ENCODE measurements at regions not wholly inside any gene's neighbourhood (a gene's known extent, or its start where the extent isn't known, plus 50 kb on each side); places are given as distances from the start of the nearest gene placed in this dataset.
"Not testable (repeated sequence)": the region's sequence is repeated elsewhere in the genome, so short reads cannot be mapped to it uniquely, and the experiment has no call there.

DNA sequence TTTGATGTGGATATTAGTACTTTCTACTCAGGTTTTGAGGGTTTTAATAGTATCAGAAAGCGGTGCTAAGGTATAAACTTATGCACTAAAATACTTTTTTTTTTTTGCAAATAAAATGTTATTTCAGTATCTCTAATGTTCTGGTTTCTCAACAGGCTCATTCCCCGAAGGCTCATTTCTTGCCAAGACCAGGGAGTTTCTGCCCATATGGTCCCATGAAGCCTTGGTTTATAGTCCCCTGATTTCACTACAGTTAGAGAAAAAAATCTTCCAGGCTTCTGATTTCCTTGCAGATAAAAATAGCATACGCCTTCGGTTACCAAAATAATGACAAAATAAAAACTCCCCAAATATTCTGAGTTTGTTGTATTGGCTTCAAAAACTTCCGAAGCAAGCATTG is 814.2 kb upstream of the PABPC4L start:
- no peak for TF ChIP-seq JUND (IDR thresholded peaks at IDR 0.05; ENCODE audit: low read depth)
- no peak for DNase-seq (ENCODE audit: low read depth in 1 of 2, low spot score in 1 of 2)
- in situ Hi-C loops (cut with HindIII; ENCODE audit: low pct_unique_long_range_greater_than_20kb, low sequenced_read_pairs) = no loop called here

DNA sequence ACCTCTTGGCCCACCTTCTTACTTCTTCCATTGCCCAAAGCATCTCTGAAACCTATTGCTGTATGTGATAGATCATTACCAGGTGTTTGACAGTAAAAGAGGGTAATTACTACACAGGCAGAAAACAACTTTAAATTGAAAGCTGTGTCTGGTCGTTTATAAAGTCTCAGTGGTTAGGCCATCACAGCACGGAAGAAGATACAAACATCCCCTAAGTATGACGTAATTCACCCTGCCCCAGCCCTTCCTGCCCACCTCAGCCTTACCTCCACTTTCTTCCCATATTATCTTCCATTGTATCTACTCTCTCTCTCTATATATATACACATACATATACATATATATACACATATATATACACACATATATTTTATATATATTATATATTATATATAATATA is 805.8 kb upstream of the PABPC4L start:
- DNase-seq (ENCODE audit: low read depth in 1 of 2, low spot score in 1 of 2) = no peak
- no peak for TF ChIP-seq JUND (IDR thresholded peaks at IDR 0.05; ENCODE audit: low read depth)
- in situ Hi-C loops (cut with HindIII; ENCODE audit: low pct_unique_long_range_greater_than_20kb, low sequenced_read_pairs) = no loop called here

DNA sequence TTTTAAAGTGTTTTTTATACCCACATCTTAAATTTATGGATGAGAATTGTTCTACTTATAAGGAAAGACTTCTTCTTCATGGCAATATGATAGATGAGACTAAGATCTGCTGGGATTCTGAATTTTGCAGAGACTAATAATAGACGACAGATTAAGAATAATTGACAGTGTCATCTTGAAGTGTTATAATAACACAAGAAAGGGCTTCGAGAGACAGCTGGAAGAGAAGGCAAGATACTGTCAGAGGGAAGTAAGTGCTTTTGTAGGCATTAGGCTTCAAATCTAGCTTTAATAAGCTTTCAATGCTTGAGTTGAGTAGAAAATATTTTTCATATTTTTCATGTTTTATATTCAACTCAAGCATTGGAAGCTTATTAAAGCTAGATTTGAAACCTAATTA is 797.6 kb upstream of the PABPC4L start:
- in situ Hi-C loops (cut with HindIII; ENCODE audit: low pct_unique_long_range_greater_than_20kb, low sequenced_read_pairs) = no loop called here
- DNase-seq (ENCODE audit: low read depth in 1 of 2, low spot score in 1 of 2) = no peak
- no peak for TF ChIP-seq JUND (IDR thresholded peaks at IDR 0.05; ENCODE audit: low read depth)

DNA sequence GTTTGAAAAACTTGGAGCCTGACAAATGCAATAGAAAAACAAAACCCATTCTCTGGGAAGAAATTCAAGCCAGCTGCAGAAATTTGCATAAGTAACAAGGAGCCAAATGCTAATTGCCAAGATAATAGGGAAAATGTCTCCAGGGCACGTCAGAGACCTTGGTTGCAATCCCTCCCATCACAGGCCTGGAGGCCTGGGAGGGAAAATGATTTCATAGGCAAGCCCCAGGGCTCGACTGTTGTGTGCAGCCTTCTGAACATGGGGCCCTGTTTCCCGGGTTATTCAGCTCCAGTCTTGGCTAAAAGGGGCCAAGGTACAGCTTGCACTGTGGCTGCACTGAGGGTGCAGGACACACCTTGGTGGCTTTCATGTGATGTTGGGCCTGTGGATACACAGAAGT is 760.4 kb upstream of the PABPC4L start:
- in situ Hi-C loops (cut with HindIII; ENCODE audit: low pct_unique_long_range_greater_than_20kb, low sequenced_read_pairs) = no loop called here
- no peak for TF ChIP-seq JUND (IDR thresholded peaks at IDR 0.05; ENCODE audit: low read depth)
- no peak for DNase-seq (ENCODE audit: low read depth in 1 of 2, low spot score in 1 of 2)

DNA sequence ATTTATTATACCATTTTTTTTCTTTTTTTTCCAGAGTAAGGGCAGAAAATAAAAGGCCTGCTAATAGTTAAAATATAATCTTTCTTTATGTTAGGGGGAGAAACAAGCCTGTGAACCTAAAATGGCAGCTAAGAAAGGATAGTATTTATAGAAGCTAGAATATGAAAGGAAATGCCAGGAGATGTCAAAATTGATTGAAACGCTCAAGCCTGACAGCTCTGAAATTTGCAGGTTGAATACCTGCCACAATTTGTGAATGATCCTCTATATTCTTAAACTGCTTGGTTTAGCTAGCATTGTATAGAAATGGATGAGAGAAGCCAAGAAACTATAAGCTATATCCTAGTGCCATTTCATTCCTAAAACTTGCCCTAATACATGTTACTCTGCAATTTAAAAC is 757.3 kb upstream of the PABPC4L start:
- in situ Hi-C loops (cut with HindIII; ENCODE audit: low pct_unique_long_range_greater_than_20kb, low sequenced_read_pairs) = no loop called here
- no peak for TF ChIP-seq JUND (IDR thresholded peaks at IDR 0.05; ENCODE audit: low read depth)

DNA sequence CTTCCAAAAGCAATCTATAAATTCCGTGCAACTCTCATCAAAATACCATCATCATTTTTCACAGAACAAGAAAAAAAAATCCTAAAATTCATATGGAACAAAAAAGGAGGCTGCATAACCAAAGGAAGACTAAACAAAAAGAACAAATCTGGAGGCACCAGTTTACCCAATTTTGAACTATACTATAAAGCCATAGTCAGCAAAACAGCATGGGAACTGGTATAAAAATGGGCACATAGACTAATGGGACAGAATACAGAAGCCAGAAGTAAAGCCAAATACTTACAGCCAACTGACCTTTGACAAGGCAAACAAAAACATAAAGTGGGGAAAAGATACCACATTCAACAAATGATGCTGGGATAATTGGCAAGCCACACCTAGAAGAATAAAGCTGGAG is 753.5 kb upstream of the PABPC4L start:
- no peak for TF ChIP-seq JUND (IDR thresholded peaks at IDR 0.05; ENCODE audit: low read depth)
- DNase-seq (ENCODE audit: low read depth in 1 of 2, low spot score in 1 of 2) = no peak
- in situ Hi-C loops (cut with HindIII; ENCODE audit: low pct_unique_long_range_greater_than_20kb, low sequenced_read_pairs) = no loop called here

More for the DNA sequence above, 757.3 kb upstream of the PABPC4L start:
- no peak for DNase-seq (ENCODE audit: low read depth in 1 of 2, low spot score in 1 of 2)

DNA sequence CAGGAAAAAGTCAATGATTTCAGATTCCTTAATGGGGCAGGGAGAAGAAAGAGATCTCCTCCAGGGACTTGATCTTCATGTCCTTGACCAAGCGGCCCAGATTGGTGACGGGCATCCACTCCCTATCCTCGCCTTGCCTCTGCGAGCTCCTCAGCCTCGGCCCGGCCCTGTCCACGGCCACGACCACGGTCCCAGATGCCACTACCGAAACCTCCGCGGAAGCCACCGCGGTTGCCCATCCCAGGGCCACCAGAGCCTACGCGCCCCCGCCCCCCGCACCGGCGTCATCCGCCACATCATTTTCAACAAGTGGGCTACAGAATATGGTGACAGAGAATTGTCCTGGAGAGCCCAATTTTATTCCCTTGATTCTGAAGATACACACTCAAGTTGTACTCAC is 751.2 kb upstream of the PABPC4L start:
- TF ChIP-seq JUND (IDR thresholded peaks at IDR 0.05; ENCODE audit: low read depth) = no peak
- in situ Hi-C loops (cut with HindIII; ENCODE audit: low pct_unique_long_range_greater_than_20kb, low sequenced_read_pairs) = no loop called here
- DNase-seq (ENCODE audit: low read depth in 1 of 2, low spot score in 1 of 2) = no peak

DNA sequence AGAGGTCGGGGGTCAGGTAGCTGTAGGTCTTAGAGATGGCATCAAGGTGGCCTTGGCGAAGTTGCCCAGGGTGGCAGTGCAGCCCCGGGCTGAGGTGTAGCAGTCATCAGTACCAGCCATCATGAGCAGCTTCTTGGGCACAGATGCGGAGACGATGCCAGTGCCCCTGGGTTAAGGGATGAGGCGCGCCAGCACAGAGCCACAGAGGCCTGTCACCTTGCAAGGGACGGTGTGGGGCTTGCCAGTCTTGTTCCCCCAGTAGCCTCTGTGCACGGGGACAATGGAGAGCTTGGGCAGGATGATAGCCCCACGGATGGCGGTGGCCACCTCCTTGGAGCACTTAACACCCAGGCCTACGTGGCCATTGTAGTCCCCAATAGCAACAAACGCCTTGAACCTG is 750.7 kb upstream of the PABPC4L start:
- no peak for DNase-seq (ENCODE audit: low read depth in 1 of 2, low spot score in 1 of 2)
- in situ Hi-C loops (cut with HindIII; ENCODE audit: low pct_unique_long_range_greater_than_20kb, low sequenced_read_pairs) = no loop called here
- TF ChIP-seq JUND (IDR thresholded peaks at IDR 0.05; ENCODE audit: low read depth) = no peak

DNA sequence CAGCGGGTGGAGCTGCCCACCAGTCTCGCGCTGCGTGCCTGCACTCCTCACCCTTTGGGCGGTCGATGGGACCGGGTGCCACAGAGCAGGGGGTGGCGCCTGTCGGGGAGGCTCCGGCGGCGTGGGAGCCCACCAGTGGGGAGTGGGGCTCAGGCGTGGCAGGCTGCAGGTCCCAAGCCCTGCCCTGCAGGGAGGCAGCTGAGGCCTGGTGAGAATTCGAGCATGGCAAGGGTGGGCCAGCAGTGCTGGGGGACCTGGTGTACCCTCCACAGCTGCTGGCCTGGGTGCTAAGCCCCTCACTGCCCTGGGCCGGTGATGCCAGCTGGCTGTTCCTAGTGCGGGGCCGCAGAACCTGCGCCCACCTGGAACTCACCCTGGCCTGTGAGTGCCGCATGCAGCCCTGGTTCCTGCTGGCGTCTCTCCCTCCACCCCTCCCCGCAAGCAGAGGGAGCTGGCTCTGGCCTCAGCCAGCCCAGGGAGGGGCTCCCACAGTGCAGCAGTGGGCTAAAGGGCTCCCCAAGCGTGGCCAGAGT is 746.6 kb upstream of the PABPC4L start:
- DNase-seq (ENCODE audit: low read depth in 1 of 2, low spot score in 1 of 2) = no peak
- no peak for TF ChIP-seq JUND (IDR thresholded peaks at IDR 0.05; ENCODE audit: low read depth)
- in situ Hi-C loops (cut with HindIII; ENCODE audit: low pct_unique_long_range_greater_than_20kb, low sequenced_read_pairs) = no loop called here

DNA sequence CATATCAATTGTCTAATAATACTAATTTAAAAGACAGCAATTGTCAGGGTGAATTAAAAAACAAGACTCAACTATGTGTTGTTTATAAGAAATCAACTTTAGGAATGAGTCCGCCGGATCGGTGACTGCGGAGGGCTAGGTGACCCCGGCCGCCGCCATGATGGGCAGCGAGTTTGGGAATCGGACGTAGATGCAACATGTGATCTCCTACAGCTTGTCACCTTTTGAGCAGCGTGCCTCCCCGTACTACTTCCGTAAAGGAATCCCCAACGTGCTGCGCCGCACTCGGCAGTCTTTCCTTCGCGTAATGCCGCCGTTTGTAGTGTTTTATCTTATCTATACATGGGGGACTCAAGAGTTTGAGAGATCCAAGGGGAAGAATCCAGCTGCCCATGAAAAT is 742.5 kb upstream of the PABPC4L start:
- TF ChIP-seq JUND (IDR thresholded peaks at IDR 0.05; ENCODE audit: low read depth) = no peak
- peak in 1 of 2 experiments; percentile 2 for DNase-seq (ENCODE audit: low read depth in 1 of 2, low spot score in 1 of 2)
- in situ Hi-C loops (cut with HindIII; ENCODE audit: low pct_unique_long_range_greater_than_20kb, low sequenced_read_pairs) = no loop called here

DNA sequence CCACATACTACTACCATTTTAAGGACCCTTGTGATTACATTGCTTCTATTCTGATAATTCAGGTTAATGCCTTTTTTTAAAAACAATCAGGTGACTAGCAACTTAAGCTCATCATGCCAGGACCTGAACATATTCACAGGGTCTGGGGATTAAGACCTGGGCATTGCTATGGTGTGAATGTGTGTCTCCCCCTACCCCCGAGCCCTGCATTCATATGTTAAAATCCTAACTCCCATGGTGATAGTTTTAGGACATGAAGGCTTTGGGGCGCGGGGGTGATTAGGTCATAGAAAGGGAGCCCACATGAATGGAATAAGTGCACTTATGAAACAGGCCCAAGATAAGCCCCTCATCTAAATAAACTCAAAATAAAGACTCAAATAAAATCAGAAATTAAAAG is 734.4 kb upstream of the PABPC4L start:
- DNase-seq (ENCODE audit: low read depth in 1 of 2, low spot score in 1 of 2) = no peak
- TF ChIP-seq JUND (IDR thresholded peaks at IDR 0.05; ENCODE audit: low read depth) = no peak
- in situ Hi-C loops (cut with HindIII; ENCODE audit: low pct_unique_long_range_greater_than_20kb, low sequenced_read_pairs) = no loop called here

DNA sequence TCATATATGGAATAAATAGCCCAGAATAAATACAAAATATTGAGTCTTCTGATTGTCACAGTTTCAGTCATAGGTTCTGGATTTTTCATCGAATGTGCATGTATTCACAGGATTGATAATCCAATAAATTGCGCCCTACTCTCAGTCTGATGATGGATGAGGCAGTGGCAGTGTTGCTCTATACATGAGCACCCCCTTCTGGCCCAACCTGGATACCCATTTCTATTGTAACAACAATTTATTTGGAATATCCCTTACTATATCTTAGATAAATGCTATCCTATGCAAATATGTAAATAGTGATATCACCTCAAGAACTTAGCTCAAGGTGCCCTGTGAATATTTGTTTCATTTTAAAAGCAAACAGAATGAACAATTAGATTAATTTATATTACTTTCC is 733.7 kb upstream of the PABPC4L start:
- TF ChIP-seq JUND (IDR thresholded peaks at IDR 0.05; ENCODE audit: low read depth) = no peak
- DNase-seq (ENCODE audit: low read depth in 1 of 2, low spot score in 1 of 2) = peak in 1 of 2 experiments; percentile 15
- in situ Hi-C loops (cut with HindIII; ENCODE audit: low pct_unique_long_range_greater_than_20kb, low sequenced_read_pairs) = no loop called here

DNA sequence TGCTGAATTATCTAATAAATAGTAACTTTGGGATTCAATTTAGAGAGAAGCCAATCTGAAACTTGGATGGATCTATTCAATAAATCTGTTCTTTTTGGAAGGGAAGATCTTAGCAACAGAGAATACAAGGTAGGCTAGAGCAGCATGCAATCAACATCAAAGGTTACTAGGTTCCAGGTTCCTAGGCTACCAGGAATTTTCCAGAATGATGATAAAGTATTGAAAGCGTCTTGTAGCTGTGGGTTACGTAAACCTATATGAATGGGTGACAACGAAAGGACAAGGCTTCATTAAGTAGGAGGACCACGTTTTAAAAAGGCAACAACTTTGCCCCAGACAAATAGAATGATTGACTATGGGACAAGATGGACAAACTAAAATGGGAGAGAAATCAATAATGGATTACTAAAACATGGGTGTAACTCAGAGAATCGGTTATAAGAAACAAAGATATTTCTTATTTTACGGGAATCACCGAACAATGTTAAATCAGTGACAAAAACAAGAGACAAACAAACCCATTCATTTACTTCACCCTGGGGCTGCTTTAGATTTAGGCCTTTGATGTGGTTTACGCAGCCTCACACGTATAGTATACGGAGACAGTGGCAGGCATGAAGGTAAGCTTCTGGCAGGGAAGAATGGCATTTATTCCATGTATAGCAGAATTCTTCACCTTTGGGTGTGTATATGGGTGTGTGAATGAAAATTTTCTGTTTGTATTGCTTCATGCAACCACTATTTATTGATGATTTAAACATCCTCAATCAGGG is 732.6 kb upstream of the PABPC4L start:
- no peak for DNase-seq (ENCODE audit: low read depth in 1 of 2, low spot score in 1 of 2)
- in situ Hi-C loops (cut with HindIII; ENCODE audit: low pct_unique_long_range_greater_than_20kb, low sequenced_read_pairs) = no loop called here
- no peak for TF ChIP-seq JUND (IDR thresholded peaks at IDR 0.05; ENCODE audit: low read depth)

DNA sequence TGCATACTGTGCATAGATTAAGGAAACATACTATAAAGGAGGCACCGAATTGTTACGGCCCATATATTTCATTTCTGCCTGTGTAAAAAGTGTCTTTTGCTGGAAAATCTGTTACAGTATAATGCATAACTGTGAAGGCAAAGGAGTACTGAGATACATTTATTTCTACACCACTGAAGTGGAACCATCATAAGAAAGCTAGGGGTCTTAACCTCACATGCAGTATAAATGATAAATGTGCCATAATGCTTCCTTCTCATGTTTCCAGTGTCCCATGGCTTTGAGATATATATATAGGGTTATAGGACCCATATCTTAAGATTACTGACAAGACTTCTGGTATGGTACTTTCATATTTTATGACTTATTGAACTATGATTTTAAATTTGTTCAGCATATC is 713.8 kb upstream of the PABPC4L start:
- no peak for DNase-seq (ENCODE audit: low read depth in 1 of 2, low spot score in 1 of 2)
- in situ Hi-C loops (cut with HindIII; ENCODE audit: low pct_unique_long_range_greater_than_20kb, low sequenced_read_pairs) = no loop called here
- TF ChIP-seq JUND (IDR thresholded peaks at IDR 0.05; ENCODE audit: low read depth) = no peak

DNA sequence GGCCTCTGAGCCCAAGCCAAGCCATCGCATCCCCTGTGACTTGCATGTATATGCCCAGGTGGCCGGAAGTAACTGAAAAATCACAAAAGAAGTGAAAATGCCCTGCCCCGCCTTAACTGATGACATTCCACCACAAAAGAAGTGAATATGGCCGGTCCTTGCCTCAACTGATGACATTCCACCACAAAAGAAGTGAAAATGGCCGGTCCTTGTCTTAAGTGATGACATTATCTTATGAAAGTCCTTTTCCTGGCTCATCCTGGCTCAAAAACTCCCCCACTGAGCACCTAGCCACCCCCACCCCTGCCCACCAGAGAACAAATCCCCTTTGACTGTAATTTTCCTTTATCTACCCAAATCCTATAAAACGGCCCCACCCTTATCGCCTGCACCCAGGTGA is 712.7 kb upstream of the PABPC4L start:
- in situ Hi-C loops (cut with HindIII; ENCODE audit: low pct_unique_long_range_greater_than_20kb, low sequenced_read_pairs) = not testable (repeated sequence)

More for the DNA sequence above, 712.7 kb upstream of the PABPC4L start:
- not testable (repeated sequence) for DNase-seq (ENCODE audit: low read depth in 1 of 2, low spot score in 1 of 2)

All from T47D (cell line).